GM18517 (cell line): ENCODE measurements at regions not wholly inside any gene's neighbourhood (a gene's known extent, or its start where the extent isn't known, plus 50 kb on each side); places are given as distances from the start of the nearest gene placed in this dataset.

Experiments used
- ATAC-seq: cut with Tn5 transposase; IDR thresholded peaks from one replicate; pipeline ENCODE4 v1.9.1; 2021; ENCODE audit warnings: mild to moderate bottlenecking, moderate library complexity; ENCODE audit not compliant: unreplicated experiment

DNA sequence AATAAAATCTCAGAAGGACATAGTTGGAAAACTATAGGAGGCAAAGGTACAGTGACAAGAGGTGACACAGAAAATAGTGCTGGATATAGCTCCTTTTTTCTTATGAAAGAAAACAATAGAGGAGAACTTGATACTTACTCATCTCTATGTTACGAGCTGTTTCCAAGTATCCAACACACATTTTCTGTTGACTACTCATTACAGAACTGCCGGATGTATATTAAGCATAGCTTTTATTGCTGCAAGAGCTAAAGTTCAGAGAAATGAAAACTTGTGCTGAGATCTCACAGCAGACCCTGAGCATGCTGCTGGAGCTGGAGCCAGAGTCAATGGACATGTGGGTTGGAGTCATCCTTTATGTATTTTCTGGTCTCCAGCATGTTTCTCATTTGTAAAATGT lies 210.0 kb upstream of the NT5C1B start:
- no peak for ATAC-seq

DNA sequence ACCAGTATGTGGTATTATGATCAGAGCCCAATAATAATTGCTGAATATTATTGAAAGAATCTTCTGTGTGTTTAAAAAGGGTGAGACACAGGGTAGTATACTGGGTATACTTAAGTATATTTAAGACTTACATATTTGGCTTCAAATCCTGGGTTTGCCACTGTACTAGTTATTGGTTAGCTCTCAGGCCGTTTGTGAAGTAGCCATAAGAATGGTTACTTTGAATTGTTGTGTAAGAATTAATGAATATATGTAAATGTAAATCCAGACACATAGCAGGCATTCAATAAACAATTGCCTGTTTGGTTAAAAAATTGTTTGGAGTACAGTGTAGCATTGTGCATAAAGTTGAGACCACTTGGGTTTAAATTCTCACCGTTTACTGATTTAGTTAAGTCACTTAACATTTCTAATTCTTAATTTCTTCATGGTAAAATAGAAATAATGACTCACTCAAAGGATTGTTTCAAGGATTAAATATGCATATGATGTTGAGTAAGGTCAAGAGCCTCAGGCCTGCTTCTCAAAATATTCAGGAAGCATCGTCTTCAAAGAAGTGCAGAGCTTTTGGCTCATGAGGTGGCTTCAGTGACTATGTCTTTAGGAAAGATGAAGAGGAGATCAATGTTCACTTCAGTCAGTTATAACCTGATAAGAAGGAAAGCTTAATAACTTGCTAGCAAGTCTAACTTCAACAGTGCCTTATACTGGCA lies 207.9 kb upstream of the NT5C1B start:
- ATAC-seq: no peak

DNA sequence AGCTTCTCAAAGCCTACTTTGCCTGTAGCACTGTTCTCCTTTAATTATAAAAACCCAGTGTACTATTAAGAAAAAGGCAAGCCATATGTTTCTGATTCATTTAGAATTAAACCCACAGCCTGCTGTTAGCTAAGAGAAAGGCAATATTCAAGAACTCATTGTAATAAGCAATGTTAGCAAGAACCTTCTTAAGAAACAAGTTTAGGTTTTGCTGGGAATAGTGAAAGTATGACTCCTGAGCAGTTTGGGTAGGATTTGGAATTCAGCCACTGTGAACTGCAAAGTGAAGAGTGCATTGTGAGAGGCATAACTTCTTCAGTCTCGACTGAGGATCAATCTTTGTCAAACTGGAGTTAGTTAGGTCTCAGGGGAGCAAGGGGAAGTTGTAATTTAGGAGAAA lies 206.5 kb upstream of the NT5C1B start:
- no peak for ATAC-seq

DNA sequence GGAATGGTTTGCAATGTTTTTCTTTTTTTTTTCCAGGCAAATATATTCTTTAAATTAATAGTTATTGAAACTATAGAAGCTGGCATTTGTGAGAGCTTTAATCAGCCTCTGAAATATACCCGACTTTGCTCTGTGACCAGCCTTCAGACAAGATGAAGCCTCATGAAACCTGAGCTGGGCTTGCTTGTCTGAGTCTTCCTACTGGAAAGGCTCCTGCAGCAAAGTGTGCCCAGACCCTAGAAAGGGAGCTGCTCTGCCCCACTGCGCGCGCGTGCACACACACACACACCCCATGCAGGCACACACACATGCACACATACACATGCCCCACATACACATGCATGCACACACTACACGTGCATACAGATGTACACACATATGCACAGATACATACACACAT lies 203.3 kb upstream of the NT5C1B start:
- no peak for ATAC-seq

DNA sequence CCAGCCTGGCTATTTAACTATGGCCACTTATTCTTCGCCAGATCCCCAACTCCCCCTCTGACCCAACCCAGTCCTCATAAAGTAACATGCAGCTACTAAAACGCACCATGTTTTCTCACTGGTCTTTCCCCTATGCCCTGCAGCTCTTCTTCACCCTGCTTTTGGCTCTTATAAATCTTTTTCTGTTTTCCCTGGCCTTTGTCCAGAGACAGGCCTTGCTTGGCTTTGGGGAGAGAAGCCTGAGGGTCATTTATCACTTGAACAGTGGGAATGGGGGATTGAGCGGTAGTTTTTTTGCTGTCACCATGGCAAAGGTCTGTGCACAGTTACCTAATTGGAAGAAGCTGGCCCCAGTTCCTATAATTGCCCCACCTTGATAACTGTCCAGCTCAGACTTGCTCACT lies 202.9 kb upstream of the NT5C1B start:
- no peak for ATAC-seq

DNA sequence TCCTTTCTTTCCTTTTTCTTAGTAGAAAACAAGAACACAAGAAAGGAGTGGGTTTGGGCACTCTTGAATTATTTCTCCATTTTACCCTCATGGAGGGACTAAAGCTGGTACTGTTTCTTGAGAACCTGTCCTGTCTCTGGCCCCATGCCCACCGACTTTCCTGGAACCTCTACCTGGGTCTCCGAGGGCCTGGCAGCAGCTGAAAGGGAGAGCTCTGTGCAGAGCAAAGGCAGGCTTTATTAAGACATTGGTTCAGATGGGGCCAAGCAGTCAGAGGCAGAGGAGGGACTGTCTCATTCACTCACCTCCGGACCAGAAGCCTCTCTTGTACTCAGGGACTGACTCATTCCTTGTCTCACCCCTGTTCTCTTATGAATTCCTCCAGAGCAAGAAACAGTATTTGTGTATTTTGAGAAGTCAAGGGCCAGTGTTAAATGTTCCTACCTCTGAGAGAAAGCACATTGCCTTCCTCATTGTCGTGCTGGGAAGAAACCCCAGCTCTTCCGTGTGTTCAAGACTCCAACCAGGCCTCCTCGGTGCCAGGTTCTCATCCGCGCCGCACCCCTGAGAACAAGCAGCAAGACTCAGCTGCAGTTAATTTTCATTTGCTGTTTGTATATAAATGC lies 201.9 kb upstream of the NT5C1B start:
- ATAC-seq: no peak

DNA sequence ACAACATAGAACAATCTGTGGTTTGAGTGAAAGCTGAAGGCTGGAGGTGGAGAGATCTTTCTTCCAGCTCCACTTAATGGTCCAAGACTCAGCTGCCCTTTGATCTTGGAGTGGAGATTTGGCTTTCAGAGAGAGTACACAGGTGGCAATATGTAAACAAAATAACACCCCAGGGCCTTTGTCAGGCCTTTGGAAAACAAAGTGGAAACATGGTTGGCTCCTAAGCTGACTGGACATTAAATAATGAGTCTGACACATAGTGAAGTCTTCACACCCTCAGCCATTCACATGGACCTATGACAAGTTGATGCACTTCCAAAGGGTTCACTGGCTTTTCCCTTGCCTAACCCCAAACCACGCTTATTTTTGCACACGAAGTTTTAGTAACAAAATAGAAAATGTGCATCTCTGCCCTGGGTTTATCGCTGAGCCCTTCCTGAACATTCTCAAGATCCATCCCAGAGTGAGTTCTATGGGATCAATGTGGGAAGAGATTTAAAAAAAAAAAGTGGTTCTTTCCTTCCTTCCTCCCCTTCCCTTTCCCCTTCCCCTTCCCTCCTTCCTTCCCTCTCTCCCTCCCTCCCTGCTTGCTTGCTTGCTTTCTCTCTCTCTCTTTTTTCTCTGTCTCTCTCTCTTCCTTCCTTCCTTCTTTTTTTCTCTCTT lies 201.3 kb upstream of the NT5C1B start:
- no peak for ATAC-seq

DNA sequence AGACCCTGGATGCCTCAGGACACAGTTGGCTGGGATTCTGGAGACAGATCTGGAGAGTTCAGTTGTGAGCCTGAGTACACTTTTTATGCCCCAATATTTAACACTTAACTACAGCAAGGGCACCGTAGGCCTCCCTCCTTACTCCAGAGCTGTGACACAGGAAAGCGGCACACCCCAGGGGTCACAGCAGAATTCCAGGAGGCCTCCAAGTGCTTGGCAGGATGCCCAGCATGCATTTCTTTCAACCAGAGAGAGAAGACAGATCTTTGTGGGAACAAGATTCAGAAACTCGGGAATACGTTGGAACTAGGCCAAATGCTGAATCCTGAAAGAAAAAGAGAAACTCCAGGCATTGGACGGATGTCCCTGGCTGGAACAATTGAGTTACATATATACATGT lies 199.2 kb upstream of the NT5C1B start:
- no peak for ATAC-seq

DNA sequence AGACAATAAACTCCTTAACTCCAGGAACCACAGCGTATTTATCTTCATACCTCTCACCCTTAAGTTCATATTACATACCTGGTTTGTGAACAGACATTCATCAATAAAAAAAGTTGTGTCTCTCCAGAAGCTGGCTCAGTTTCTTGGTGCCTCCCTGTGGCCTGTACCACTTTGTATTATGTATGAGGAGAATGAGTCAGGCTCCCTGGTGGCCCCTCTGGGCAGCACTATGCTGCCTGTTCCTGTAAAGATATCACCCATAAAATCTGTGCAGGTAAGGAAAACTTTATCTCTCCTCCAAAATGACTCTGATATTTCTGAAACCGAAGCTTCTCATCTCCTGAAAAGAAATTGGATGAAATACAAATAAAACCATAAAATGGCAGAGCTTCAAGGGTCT lies 198.4 kb upstream of the NT5C1B start:
- ATAC-seq: no peak

DNA sequence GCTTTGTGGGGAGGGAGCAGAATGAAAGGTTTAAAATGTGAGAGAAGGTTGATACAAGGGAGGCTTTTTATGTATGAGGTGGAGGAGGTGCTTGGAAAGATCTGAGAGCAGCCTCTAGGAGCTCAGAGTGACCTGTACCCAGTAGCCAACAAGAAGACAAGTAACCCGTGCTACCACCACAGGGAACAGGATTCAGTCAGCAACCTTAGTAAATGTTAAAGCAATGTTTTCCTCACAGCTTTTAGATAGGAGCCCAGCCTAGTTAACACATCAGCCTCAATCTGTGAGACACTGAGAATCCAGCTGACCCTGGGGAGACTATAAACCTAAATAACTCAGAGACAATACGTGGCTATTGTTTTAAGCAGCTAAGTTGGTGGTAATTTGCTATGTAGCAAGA lies 194.9 kb upstream of the NT5C1B start:
- no peak for ATAC-seq

DNA sequence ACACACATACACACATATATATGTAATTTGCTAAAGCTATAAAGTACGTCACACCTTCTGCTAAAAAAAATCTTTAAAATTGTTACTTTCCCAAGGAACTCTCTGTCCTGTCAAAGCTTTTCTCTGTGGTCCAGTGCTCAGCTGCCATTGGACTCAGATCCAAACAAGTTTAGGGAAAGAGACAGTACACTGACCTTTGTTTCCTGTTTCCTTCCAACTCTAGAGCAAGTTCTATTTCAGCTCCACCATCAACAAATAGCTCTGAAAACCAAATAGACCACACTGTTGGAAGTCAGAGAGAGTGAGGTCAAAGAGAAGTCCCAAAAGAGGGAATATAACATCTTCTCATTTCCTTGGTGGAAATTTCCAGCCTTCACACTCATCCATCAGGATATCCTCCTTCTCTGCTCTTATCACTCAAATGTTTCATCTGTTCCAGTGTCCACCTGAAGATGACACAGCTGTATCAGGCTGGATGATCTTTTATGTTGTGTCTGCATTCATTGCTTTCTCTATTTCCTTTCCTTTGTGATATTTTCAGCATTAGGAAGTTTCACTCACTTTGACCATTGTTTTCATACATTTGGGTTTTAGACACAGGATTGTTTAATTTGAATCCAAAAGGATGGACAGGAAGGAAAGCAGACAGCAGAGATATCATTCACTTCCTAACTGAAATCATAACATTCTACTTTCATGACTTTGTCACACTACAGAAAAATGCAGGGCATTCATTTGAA lies 192.3 kb upstream of the NT5C1B start:
- ATAC-seq: no peak

DNA sequence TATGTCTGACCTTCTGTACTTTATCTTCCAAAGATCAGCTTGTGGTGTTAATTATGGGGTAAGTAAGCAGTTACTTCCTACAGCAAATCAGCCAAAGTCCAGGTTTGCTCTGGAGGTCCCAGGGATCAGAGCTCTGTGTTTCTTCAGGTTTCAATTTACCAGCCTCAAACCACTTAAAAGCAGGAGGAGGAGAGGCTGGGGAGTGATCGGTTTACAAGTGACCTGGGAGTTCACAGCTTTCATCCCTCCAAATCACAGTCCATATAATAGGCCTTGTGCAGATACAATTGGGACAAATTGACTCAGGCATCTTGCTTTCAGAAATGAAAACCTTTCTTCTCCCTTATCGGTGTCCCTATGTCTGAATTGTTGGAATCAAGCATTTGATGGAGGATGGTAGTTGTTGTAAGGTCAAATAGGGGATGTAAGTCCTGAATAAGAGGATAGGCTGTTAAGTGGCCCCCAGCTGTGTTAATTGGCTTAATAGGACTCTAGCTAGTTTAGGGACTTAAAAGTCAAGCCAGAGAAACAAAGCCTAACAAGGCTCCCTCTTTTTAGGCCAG lies 188.0 kb upstream of the NT5C1B start:
- no peak for ATAC-seq

DNA sequence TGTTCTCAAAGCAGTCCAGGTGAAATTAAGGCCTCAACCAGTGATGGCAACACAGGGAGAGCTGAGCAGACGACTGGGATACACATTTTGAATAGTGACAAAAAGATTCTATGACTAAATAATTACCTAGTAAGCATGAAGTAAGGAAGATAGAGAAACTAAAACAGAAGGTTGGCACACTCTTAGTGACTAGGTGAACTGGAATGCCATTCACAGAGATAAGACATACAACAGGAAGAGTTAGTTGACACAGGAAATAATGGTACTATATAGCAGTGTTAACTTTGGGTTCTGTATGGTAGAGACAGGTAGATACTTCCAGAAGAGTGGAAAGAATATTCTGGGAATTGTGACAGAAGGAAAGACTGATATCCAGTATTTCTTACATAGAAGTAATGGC lies 181.8 kb upstream of the NT5C1B start:
- no peak for ATAC-seq

DNA sequence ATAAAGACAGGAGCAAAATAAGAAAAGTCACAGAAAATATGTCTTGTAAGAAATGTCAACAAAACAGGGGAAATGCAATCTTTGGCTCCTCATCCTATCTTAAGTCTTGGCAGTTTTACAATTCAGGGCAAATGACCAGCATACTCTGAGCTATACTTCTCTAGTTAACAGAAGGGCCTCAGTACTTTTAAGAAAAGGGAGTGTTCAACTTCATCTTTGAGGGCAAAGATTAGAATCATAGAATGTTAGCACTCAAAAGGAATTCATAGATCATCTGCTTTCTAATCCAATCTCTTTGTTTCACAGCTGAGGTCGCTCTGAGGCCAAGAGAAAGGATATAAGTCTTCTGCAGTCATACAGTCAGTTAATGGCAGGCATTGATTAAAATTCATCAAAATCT lies 174.0 kb upstream of the NT5C1B start:
- no peak for ATAC-seq

DNA sequence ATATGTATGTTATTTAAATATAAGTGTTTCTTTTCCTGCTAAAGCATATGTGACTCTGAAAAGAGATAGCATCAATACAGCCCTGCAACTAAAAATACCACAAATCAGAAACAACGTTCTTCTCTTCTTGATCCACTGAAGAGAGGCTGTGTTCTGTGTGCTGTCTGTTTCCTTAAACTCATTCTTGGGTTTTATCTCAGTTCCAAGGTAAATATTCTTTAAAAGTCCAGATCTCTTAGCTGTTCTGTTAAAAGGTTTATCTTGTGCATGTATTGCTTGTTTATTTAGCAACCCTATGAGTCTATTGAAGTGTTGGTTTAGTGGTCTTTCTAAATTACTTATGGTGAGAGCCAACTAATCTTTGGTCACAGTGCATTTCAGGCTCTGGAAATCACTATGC lies 173.3 kb upstream of the NT5C1B start:
- no peak for ATAC-seq

DNA sequence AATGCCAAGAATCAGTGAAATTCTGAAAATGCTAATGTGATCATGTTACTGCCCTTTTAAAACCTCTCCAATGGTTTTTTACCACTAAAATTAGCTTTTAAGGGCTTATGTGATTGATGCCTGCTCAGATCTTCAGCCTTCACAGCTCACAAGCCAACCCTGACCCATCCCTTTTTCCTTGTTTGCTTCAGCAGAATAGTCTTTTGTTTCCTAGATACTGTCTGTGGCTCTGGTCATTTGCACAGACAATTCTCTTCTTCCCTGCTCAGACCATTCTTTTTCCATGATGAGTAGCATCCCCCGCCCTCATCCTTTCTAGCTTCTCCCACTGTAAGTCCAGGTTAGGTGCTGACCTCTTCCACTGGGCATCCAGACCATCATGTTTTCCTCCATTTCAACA lies 164.9 kb upstream of the NT5C1B start:
- no peak for ATAC-seq

DNA sequence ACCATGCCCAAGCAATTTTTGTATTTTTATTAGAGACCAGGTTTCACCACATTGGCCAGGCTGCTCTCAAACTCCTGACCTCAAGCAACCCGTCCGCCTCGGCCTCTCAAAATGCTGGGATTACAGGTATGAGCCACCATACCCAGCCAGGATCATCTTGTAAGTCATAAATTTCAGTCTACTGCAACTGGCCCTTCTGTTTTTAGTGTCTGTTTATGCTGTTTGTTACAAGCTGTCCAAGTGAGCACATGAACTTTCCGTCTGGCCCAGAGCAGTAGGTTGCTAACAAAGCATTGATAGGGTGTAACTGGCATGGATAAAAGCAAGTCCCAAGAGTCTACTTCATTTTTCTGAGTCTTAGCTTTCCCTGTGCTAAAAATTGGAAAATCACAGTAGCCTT lies 164.4 kb upstream of the NT5C1B start:
- no peak for ATAC-seq

DNA sequence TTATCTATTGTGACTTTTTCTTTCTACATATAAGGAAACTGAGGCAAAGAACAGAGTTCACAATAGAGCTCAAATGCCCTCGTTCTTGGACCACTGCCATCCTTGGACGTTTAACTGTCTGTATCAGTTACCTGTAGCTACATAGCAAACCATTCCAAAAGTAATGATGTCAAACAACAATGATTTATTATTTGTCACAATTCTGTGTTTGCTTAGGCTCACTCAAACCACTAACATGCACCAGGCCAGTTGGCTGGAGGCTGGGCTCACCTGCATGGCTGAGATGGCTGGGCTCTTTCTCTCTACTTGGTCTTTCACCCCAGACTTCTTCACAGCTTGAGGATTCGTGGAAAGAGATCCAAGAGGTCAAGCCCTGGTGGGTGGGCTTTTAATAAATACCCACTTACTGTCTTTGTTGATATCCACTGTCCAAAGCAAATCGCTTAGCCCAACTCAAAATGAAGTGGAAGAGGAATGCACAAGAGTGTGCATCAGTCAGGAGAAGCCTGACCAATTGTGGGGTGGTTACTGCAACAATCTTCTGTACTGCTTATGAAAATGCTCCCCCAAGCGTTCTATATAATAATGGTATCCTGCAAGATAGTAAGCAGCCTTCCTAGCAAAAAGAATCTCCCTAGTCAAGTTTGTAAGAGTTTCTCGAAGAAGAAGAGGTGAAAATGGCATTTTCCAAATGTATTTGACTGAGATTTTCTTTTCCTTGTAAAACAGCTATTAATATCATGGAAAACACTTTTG lies 163.5 kb upstream of the NT5C1B start:
- ATAC-seq: no peak

DNA sequence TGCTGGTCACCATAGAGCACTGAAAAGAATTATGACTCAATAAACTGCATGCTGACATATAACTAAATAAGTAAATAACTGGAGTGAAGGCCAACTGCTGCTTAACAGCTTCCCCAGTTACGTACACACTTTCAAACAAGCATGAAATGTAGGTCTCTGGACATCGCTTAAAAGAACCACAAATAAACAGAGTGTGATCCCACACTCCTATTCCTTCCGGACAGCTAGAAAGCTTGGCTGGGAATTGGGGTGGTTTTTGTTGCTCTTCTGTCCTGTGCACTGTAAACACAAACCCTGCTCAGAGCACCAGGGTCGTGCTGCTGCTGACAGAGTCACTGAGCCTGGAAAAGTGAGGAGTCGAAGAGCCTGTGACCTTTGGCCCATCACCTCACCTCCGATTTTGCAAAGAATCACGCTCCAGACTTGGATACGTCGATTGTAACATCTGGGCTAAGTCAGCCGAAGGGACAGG lies 162.7 kb upstream of the NT5C1B start:
- no peak for ATAC-seq

DNA sequence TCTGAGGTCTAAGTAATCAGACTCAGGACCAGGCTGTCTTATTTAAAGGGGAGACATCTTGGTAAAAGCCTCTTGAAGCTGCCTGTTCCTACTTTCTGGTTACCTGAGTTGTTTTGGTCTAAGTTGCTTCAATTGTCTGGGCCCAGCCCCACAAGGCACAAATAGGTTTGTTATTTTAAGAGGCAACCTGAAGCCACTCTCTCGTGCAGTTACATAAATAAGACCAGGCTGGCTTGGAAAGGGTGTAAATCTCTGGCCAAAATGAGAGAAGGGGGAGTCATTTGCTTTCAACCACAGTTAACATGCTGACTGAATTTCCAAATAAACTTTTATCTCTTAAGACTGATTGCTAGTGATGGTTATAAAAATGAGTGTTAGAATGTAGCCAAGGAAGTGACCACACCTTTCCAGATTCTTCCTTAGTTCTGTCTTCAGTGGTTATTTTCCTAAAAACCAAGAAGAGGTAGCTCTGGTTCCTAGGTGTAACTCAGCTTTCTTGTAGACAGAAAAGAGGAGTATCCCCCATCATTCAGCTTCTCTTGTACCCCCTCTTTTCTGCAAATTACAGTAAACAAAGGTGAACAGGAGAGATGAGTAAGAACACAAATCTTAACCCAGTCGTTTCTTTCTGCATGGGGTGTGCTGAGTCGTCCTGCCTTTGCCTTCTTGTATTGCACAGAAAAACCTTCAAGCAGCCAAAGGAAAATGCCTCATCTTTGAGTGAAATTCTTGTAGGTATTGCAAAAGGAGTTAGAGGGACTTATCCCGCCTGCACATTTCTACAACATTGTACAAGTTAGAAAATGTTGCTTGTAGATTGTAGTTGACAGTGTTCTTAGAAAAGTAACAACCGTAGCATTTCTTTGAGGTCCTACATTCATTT lies 161.5 kb upstream of the NT5C1B start:
- no peak for ATAC-seq
